Activated CD8-positive, alpha-beta T cell treated with anti-CD3 and anti-CD28 coated beads for 36 hours (primary cell): ENCODE measurements at regions not wholly inside any gene's neighbourhood (a gene's known extent, or its start where the extent isn't known, plus 50 kb on each side); places are given as distances from the start of the nearest gene placed in this dataset.

Experiments used
- ATAC-seq: fragments of 200-7000 bp; cut with Tn5 transposase; one replicate; pipeline ENCODE4 v1.10.0; 2021; ENCODE audit warnings: mild to moderate bottlenecking, moderate library complexity
- CTCF ChIA-PET: fragments of 350-600 bp; sonication (Branson Sonifier 250); formaldehyde crosslinking; loops from one replicate; lab custom pipeline; 2021; ENCODE audit warnings: antibody characterized with exemption; lab: Charles Lee
- POLR2A ChIA-PET: fragments of 350-600 bp; sonication (Branson Sonifier 250); formaldehyde crosslinking; loops from one replicate; lab custom pipeline; 2021; ENCODE audit warnings: antibody characterized with exemption; lab: Charles Lee
- DNase-seq: peaks from one replicate; pipeline ENCODE4 v3.0.0-alpha.2; 2020
- H3K27ac Mint-ChIP-seq: one replicate; pipeline ENCODE4 v1.8.0; 2021; ENCODE audit warnings: mild to moderate bottlenecking, mixed read lengths
- H3K27me3 Mint-ChIP-seq: one replicate; pipeline ENCODE4 v1.8.0; 2021; ENCODE audit warnings: mixed read lengths
- H3K36me3 Mint-ChIP-seq: one replicate; pipeline ENCODE4 v1.8.0; 2021; ENCODE audit warnings: low read depth, mixed read lengths
- H3K4me1 Mint-ChIP-seq: one replicate; pipeline ENCODE4 v1.8.0; 2021; ENCODE audit warnings: low read depth, mixed read lengths
- H3K4me3 Mint-ChIP-seq: one replicate; pipeline ENCODE4 v1.8.0; 2021; ENCODE audit warnings: mild to moderate bottlenecking, moderate library complexity, mixed read lengths
- H3K9me3 Mint-ChIP-seq: one replicate; pipeline ENCODE4 v1.8.0; 2021; ENCODE audit warnings: mixed read lengths
- CTCF ChIP-seq: fragments of 200-600 bp; IDR thresholded peaks from one replicate; pipeline ENCODE4 v1.8.0; 2022; ENCODE audit warnings: antibody characterized with exemption, mild to moderate bottlenecking
- intact Hi-C: fragments of 100-400 bp; cut with micrococcal nuclease; formaldehyde crosslinking; loops from one replicate; pipeline ENCODE4 v1.10.0; 2022

GRCh38 chr15:70385052-70385451 lies 287.3 kb upstream of the TLE3 start:
- ChIA-PET POLR2A (no interaction called here), CTCF (no interaction called here)
- intact Hi-C loops, result no loop called here
- Mint-ChIP-seq H3K4me1 (no peaks in the 10 kb centered on the region), H3K9me3 (peaks cover 4% of the 10 kb centered on the region), H3K27me3 (no peaks in the 10 kb centered on the region), H3K27ac (no peak overlapping the region), H3K4me3 (no peak overlapping the region), H3K36me3 (no peaks in the 10 kb centered on the region)
- DNase-seq (no peak), ATAC-seq (no peak)
- no peak for TF ChIP-seq CTCF

- Mint-ChIP-seq H3K9me3 (peaks cover 4% of the 10 kb centered on the region), H3K27ac (no peak overlapping the region), H3K4me3 (no peak overlapping the region), H3K4me1 (no peaks in the 10 kb centered on the region), H3K27me3 (no peaks in the 10 kb centered on the region), H3K36me3 (no peaks in the 10 kb centered on the region)
- no peak for DNase-seq
- TF ChIP-seq CTCF, result no peak
- no peak for ATAC-seq
- intact Hi-C loops, result no loop called here
- ChIA-PET POLR2A (no interaction called here), CTCF (no interaction called here)
Measured at GRCh38 chr15:70383856-70384255, 286.1 kb upstream of the TLE3 start.

- no peak for ATAC-seq
- H3K4me3 Mint-ChIP-seq, result no peak overlapping the region
- H3K27me3 Mint-ChIP-seq, result no peaks in the 10 kb centered on the region
- no peak for DNase-seq
- ChIA-PET CTCF (no interaction called here), POLR2A (no interaction called here)
- H3K27ac Mint-ChIP-seq, result no peak overlapping the region
- no peaks in the 10 kb centered on the region for H3K36me3 Mint-ChIP-seq
- no peaks in the 10 kb centered on the region for H3K4me1 Mint-ChIP-seq
- peaks cover 4% of the 10 kb centered on the region for H3K9me3 Mint-ChIP-seq
- no peak for TF ChIP-seq CTCF
- intact Hi-C loops, result no loop called here
Measured at GRCh38 chr15:70382762-70383458, 285.2 kb upstream of the TLE3 start.

GRCh38 chr15:70382009-70382749 lies 284.5 kb upstream of the TLE3 start:
- TF ChIP-seq CTCF, result no peak
- Mint-ChIP-seq H3K36me3 (no peaks in the 10 kb centered on the region), H3K27ac (no peak overlapping the region), H3K9me3 (peaks cover 4% of the 10 kb centered on the region), H3K4me1 (no peaks in the 10 kb centered on the region), H3K4me3 (no peak overlapping the region), H3K27me3 (no peaks in the 10 kb centered on the region)
- ChIA-PET POLR2A (no interaction called here), CTCF (interaction anchor here (2.4 kb wide), 1 partner anchor 8 kb away, joined by 6 read pairs; no protein-coding TSS in a partner anchor)
- no peak for ATAC-seq
- no peak for DNase-seq
- intact Hi-C loops, result no loop called here
